ENCODE measurements at regions not wholly inside any gene's neighbourhood (a gene's known extent, or its start where the extent isn't known, plus 50 kb on each side); places are given as distances from the start of the nearest gene placed in this dataset.

GRCh38 chr4:69044247-69044646, 52.0 kb upstream of the UGT2B7 start:
- Histone ChIP-seq H3K4ac (ENCODE audit: low read depth, low read length) (no peak overlapping the region), H4K12ac (ENCODE audit: low read depth, low read length) (no peak overlapping the region), H3K27ac (ENCODE audit: low read depth, low read length) (no peak overlapping the region), H3K9ac (ENCODE audit: low read length) (no peak overlapping the region), H3K27me3 (ENCODE audit: insufficient read depth, low read length) (no peaks in the 10 kb centered on the region), H3K14ac (ENCODE audit: low read length) (no peak overlapping the region), H3K18ac (ENCODE audit: low read length) (no peak overlapping the region), H3K36me3 (ENCODE audit: control insufficient read depth in 1 of 2, insufficient read depth in 2 of 2, low read length in 2 of 2) (no peaks in the 10 kb centered on the region), H3K79me2 (ENCODE audit: control insufficient read depth, insufficient read depth, low read length, poor library complexity) (no peaks in the 10 kb centered on the region), H3K4me3 (ENCODE audit: low read depth, low read length) (no peak overlapping the region), H3K9me3 (ENCODE audit: insufficient read depth, low read depth, low read length) (no peaks in the 10 kb centered on the region), H4K91ac (ENCODE audit: low read depth, low read length) (no peak overlapping the region), H4K8ac (ENCODE audit: low read depth, low read length) (no peak overlapping the region), H3K4me2 (ENCODE audit: low read length) (no peak overlapping the region), H2AK5ac (ENCODE audit: low read length) (no peak overlapping the region), H3K23ac (ENCODE audit: low read length) (no peak overlapping the region), H2BK12ac (ENCODE audit: low read length) (no peak overlapping the region), H3K79me1 (ENCODE audit: low read length) (no peaks in the 10 kb centered on the region), H3K4me1 (ENCODE audit: control insufficient read depth in 1 of 2, insufficient read depth in 2 of 2, low read length in 2 of 2) (no peaks in the 10 kb centered on the region), H2BK120ac (ENCODE audit: insufficient read depth, low read length, poor library complexity) (no peak overlapping the region), H2AFZ (ENCODE audit: insufficient read depth, low read length, poor library complexity) (no peak overlapping the region), H2BK5ac (ENCODE audit: low read depth, low read length, poor library complexity) (no peak overlapping the region)
- WGBS (ENCODE audit: extremely low coverage, insufficient coverage, insufficient read length) = no CpG with 5 or more reads among the region's 3 CpGs
- DNase-seq = no peak
